HL-60 (cell line): ENCODE measurements at regions not wholly inside any gene's neighbourhood (a gene's known extent, or its start where the extent isn't known, plus 50 kb on each side); places are given as distances from the start of the nearest gene placed in this dataset.

ENCODE experiments used
- DNase-seq, 2 experiments: peaks; one replicate each; pipeline ENCODE4 v3.0.0-alpha.2; 2010 to 2020; ENCODE audit warnings: low read depth in 1 of 2, low spot score in 1 of 2
- H3K27ac ChIP-seq: fragments of 250-450 bp; sonication (Bioruptor Pico); replicated peaks from 2 replicates; pipeline ENCODE4 v1.5.1; 2020; ENCODE audit warnings: mild to moderate bottlenecking, moderate library complexity
- H3K27me3 ChIP-seq: fragments of 250-450 bp; sonication (Bioruptor Pico); 2 replicates; pipeline ENCODE4 v1.5.1; 2021; ENCODE audit warnings: mild to moderate bottlenecking, moderate library complexity; ENCODE audit not compliant: insufficient read depth, poor library complexity, severe bottlenecking
- H3K4me3 ChIP-seq: replicated peaks from 2 replicates; pipeline ENCODE4 v1.5.1; 2011; ENCODE audit warnings: mild to moderate bottlenecking, control low read depth, low read length; ENCODE audit not compliant: insufficient read depth
- GABPA ChIP-seq: IDR thresholded peaks from 2 replicates; pipeline ENCODE4 v1.6.1; 2012; ENCODE audit warnings: low read depth
- POLR2AphosphoS5 ChIP-seq: IDR thresholded peaks from 2 replicates; pipeline ENCODE4 v1.6.1; 2012; ENCODE audit warnings: low read depth
- SPI1 ChIP-seq: IDR thresholded peaks from 2 replicates; pipeline ENCODE4 v1.6.1; 2012; ENCODE audit warnings: low read depth, mild to moderate bottlenecking, borderline replicate concordance
- TF ChIP-seq, protein P1 (sequence below): IDR thresholded peaks from 2 replicates; pipeline ENCODE4 v1.6.1; 2012; ENCODE audit warnings: low read depth; ENCODE audit not compliant: insufficient replicate concordance
- TF ChIP-seq, protein P2 (sequence below): IDR thresholded peaks from one replicate; pipeline ENCODE4 v1.5.1; 2011; ENCODE audit warnings: low read length, control low read depth, inconsistent platforms; ENCODE audit not compliant: insufficient read depth

DNA sequence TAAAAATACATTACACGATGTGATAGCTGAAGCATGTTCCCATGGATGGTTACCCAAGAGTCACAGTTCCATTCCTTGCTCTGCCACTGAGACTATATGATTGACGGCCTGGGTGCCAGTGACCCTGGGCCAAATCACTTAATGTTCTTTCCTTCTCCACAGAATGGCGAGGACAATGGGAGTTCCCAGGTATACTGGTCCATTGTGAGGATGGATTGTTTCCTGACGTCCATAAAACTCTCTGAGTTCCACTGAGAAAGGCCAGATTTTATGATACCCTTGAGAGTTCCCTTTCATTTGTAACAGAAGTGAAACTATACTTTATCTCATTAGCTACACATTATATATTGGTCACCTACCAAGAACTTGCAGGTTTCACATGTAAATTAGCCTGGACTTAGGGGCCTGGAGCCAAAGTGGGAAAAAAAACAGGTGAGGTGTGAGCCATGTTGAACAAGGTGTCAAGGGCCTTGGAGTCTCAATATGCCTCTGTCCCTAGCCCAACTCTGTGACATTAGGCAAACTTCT lies 502.2 kb upstream of the DAB1 start:
- Histone ChIP-seq H3K27me3 (peaks cover 5% of the 10 kb centered on the region), H3K27ac (no peak overlapping the region), H3K4me3 (no peak overlapping the region)
- no peak for DNase-seq
- TF ChIP-seq POLR2AphosphoS5 (no peak), SPI1 (no peak)
- TF ChIP-seq, protein P1, sequence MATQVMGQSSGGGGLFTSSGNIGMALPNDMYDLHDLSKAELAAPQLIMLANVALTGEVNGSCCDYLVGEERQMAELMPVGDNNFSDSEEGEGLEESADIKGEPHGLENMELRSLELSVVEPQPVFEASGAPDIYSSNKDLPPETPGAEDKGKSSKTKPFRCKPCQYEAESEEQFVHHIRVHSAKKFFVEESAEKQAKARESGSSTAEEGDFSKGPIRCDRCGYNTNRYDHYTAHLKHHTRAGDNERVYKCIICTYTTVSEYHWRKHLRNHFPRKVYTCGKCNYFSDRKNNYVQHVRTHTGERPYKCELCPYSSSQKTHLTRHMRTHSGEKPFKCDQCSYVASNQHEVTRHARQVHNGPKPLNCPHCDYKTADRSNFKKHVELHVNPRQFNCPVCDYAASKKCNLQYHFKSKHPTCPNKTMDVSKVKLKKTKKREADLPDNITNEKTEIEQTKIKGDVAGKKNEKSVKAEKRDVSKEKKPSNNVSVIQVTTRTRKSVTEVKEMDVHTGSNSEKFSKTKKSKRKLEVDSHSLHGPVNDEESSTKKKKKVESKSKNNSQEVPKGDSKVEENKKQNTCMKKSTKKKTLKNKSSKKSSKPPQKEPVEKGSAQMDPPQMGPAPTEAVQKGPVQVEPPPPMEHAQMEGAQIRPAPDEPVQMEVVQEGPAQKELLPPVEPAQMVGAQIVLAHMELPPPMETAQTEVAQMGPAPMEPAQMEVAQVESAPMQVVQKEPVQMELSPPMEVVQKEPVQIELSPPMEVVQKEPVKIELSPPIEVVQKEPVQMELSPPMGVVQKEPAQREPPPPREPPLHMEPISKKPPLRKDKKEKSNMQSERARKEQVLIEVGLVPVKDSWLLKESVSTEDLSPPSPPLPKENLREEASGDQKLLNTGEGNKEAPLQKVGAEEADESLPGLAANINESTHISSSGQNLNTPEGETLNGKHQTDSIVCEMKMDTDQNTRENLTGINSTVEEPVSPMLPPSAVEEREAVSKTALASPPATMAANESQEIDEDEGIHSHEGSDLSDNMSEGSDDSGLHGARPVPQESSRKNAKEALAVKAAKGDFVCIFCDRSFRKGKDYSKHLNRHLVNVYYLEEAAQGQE = no peak
- TF ChIP-seq, protein P2, sequence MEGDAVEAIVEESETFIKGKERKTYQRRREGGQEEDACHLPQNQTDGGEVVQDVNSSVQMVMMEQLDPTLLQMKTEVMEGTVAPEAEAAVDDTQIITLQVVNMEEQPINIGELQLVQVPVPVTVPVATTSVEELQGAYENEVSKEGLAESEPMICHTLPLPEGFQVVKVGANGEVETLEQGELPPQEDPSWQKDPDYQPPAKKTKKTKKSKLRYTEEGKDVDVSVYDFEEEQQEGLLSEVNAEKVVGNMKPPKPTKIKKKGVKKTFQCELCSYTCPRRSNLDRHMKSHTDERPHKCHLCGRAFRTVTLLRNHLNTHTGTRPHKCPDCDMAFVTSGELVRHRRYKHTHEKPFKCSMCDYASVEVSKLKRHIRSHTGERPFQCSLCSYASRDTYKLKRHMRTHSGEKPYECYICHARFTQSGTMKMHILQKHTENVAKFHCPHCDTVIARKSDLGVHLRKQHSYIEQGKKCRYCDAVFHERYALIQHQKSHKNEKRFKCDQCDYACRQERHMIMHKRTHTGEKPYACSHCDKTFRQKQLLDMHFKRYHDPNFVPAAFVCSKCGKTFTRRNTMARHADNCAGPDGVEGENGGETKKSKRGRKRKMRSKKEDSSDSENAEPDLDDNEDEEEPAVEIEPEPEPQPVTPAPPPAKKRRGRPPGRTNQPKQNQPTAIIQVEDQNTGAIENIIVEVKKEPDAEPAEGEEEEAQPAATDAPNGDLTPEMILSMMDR = no peak

DNA sequence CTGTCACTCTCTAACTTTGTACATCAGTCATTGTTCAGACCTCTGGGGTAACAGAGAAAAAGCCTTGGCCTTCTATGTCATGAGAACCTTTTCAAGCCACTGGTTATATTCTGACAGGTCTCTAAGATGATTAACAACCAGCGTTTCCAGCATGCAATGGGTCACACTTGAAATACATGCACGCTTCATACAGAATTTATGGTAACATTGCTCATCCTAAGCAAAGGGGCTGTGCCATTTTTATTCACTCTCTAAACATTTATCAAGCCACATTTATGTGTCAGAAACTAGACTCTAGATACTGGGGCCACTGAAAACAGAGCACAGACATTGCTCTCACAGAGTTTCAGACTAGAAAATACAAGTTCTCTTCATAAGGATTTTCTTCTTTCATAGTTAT lies 501.4 kb upstream of the DAB1 start:
- no peak overlapping the region for H3K4me3 ChIP-seq
- no peak overlapping the region for H3K27ac ChIP-seq
- TF ChIP-seq, protein P2 = no peak
- no peak for TF ChIP-seq POLR2AphosphoS5
- TF ChIP-seq, protein P1 = no peak
- TF ChIP-seq GABPA = no peak
- TF ChIP-seq SPI1 = no peak
- H3K27me3 ChIP-seq = peaks cover 2% of the 10 kb centered on the region
- no peak for DNase-seq

DNA sequence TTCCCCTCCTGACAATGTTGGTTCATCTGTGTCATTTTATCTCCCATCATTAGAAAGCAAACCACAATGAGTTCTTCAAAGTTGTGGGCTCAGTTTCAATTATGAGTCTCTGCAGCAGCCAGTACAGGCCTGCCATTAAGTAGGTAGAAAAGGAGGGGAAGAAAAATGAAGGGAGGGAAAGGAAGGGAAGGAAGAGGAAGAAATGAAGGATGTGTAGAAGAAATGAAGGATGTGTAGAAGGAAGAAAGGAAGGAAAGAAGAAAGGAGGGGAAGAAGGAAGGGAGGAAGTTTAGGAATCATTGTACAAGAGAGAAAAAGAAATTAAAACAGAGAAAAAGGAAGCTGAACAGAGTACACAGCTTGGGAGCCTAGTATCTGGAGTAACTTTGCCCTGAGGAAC lies 498.3 kb upstream of the DAB1 start:
- Histone ChIP-seq H3K27ac (no peak overlapping the region), H3K4me3 (no peak overlapping the region), H3K27me3 (peaks cover 2% of the 10 kb centered on the region)
- no peak for DNase-seq
- TF ChIP-seq, protein P1 = no peak
- TF ChIP-seq GABPA = no peak
- no peak for TF ChIP-seq POLR2AphosphoS5
- TF ChIP-seq, protein P2 = no peak
- no peak for TF ChIP-seq SPI1
